ENCODE measurements at regions not wholly inside any gene's neighbourhood (a gene's known extent, or its start where the extent isn't known, plus 50 kb on each side); places are given as distances from the start of the nearest gene placed in this dataset.

DNA sequence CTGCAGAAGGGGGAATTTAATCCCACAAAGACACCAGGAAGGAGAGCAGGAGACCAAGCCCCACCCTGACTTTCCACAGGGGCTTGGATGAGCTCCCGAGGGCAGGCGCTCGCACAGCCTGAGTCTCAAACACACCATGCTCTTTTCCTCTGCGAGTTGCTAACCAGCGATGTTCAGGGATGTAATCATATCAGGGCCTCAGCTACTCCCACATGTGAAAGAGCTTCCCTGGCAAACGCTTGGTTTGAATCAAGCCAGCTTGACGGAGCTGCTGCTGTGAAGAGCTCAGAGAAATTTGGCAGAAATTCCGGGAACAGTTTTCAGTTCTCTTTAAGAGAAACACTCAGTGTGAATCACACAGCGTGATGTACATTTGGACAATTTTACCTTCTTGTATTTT is 385.8 kb downstream of the GALR1 start:
- TF ChIP-seq, protein P1, sequence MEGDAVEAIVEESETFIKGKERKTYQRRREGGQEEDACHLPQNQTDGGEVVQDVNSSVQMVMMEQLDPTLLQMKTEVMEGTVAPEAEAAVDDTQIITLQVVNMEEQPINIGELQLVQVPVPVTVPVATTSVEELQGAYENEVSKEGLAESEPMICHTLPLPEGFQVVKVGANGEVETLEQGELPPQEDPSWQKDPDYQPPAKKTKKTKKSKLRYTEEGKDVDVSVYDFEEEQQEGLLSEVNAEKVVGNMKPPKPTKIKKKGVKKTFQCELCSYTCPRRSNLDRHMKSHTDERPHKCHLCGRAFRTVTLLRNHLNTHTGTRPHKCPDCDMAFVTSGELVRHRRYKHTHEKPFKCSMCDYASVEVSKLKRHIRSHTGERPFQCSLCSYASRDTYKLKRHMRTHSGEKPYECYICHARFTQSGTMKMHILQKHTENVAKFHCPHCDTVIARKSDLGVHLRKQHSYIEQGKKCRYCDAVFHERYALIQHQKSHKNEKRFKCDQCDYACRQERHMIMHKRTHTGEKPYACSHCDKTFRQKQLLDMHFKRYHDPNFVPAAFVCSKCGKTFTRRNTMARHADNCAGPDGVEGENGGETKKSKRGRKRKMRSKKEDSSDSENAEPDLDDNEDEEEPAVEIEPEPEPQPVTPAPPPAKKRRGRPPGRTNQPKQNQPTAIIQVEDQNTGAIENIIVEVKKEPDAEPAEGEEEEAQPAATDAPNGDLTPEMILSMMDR (IDR thresholded peaks at IDR 0.05), result no peak
- peak; percentile 29 to 72 for TF ChIP-seq POLR2AphosphoS5 (IDR thresholded peaks at IDR 0.05; ENCODE audit: insufficient read depth in 1 of 2, low read depth in 1 of 2)

Measured in vagina (tissue), 2 donors.